Fibroblast of the aortic adventitia (primary cell): ENCODE measurements at regions not wholly inside any gene's neighbourhood (a gene's known extent, or its start where the extent isn't known, plus 50 kb on each side); places are given as distances from the start of the nearest gene placed in this dataset.
A peak's percentile ranks its signal among the peaks of the same experiment; 100 is the strongest.

Source experiments
- DNase-seq: peaks from one replicate; pipeline ENCODE4 v3.0.0-alpha.2; 2010; ENCODE audit warnings: low read depth
- H3K4me3 ChIP-seq: 2 replicates; pipeline ENCODE4 v1.5.1; 2011; ENCODE audit warnings: low read depth, mild to moderate bottlenecking, control low read depth, low read length, moderate library complexity
- CTCF ChIP-seq: IDR thresholded peaks from 2 replicates; pipeline ENCODE4 v1.5.1; 2011; ENCODE audit warnings: mild to moderate bottlenecking, low read length, control low read depth, inconsistent platforms; ENCODE audit not compliant: insufficient read depth

- TF ChIP-seq CTCF = no peak
- no peak overlapping the region for H3K4me3 ChIP-seq
- DNase-seq = no peak
Observed at GRCh38 chr21:29228306-29228705, 70.4 kb upstream of the BACH1 start.

- TF ChIP-seq CTCF = no peak
Observed at GRCh38 chr21:29230551-29231261, 68.0 kb upstream of the BACH1 start.

GRCh38 chr21:29231756-29232529 lies 66.8 kb upstream of the BACH1 start:
- no peak overlapping the region for H3K4me3 ChIP-seq
- no peak for DNase-seq
- no peak for TF ChIP-seq CTCF

More at GRCh38 chr21:29230551-29231261, 68.0 kb upstream of the BACH1 start:
- H3K4me3 ChIP-seq = no peak overlapping the region
- DNase-seq = peak; percentile 43

- DNase-seq = peak; percentile 61
- H3K4me3 ChIP-seq = no peak overlapping the region
- TF ChIP-seq CTCF = no peak
Observed at GRCh38 chr21:29232530-29233255, 66.0 kb upstream of the BACH1 start.

- no peak for DNase-seq
- no peak overlapping the region for H3K4me3 ChIP-seq
- TF ChIP-seq CTCF = no peak
Observed at GRCh38 chr21:29233256-29233546, 65.5 kb upstream of the BACH1 start.

- H3K4me3 ChIP-seq = no peak overlapping the region
- no peak for DNase-seq
- TF ChIP-seq CTCF = no peak
Observed at GRCh38 chr21:29233611-29234540, 64.8 kb upstream of the BACH1 start.
